GM12878 (cell line): ENCODE measurements at regions not wholly inside any gene's neighbourhood (a gene's known extent, or its start where the extent isn't known, plus 50 kb on each side); places are given as distances from the start of the nearest gene placed in this dataset.

Source experiments
- ATAC-seq: fragments of 200-7000 bp; cut with Tn5 transposase; 3 replicates; pipeline ENCODE4 v1.9.1; 2020; ENCODE audit warnings: mild to moderate bottlenecking, moderate library complexity
- BruUV-seq: library from RNA; stranded (reverse); fragments of 400-500 nt; replicated peaks from 2 replicates; lab custom pipeline; 2021; lab: Mats Ljungman, UMichigan
- CTCF ChIA-PET: fragments of 300-600 bp; sonication (Branson Sonifier 250); formaldehyde crosslinking; extraction: SDS; loops from one replicate; lab custom pipeline; 2021; ENCODE audit warnings: inconsistent platforms; lab: Yijun Ruan, JAX
- POLR2A ChIA-PET: fragments of 350-600 bp; formaldehyde crosslinking; extraction: SDS; loops from one replicate; lab custom pipeline; 2021; ENCODE audit warnings: inconsistent platforms; lab: Charles Lee
- RAD21 ChIA-PET: fragments of 300-600 bp; sonication (Branson Sonifier 250); formaldehyde crosslinking; loops from one replicate; lab custom pipeline; 2023; ENCODE audit warnings: antibody characterized with exemption; ENCODE audit not compliant: unreplicated experiment; lab: Charles Lee
- SMC1A ChIA-PET: fragments of 300-600 bp; sonication (Branson Sonifier 250); formaldehyde crosslinking; loops from one replicate; lab custom pipeline; 2023; ENCODE audit not compliant: unreplicated experiment, uncharacterized antibody; lab: Charles Lee
- DNase-seq: peaks from one replicate; pipeline ENCODE4 v3.0.0-alpha.2; 2011; ENCODE audit warnings: low read depth, low spot score
- FAIRE-seq: peaks from 3 replicates; lab custom pipeline; 2011; peaks lifted over from hg19 to GRCh38; lab: Jason Lieb, UNC
- H2AFZ ChIP-seq: 2 replicates; pipeline ENCODE4 v1.6.0; 2011; ENCODE audit warnings: low read depth, low read length, control low read depth; ENCODE audit not compliant: control insufficient read depth
- H3K27ac ChIP-seq: 2 replicates; pipeline ENCODE4 v1.5.1; 2011; ENCODE audit warnings: control low read depth; ENCODE audit not compliant: control insufficient read depth, insufficient read depth
- H3K27me3 ChIP-seq, 2 experiments: replicated peaks in 1 of 2; 2 replicates each; pipeline versions ENCODE4 v1.6.0 to v1.6.1; 2011; ENCODE audit warnings: low read length in 1 of 2; ENCODE audit not compliant: control insufficient read depth in 2 of 2, insufficient read depth in 2 of 2
- H3K36me3 ChIP-seq, 2 experiments: 2 replicates each; pipeline ENCODE4 v1.5.1; 2011; ENCODE audit warnings: low read length in 1 of 2; ENCODE audit not compliant: control insufficient read depth in 2 of 2, insufficient read depth in 2 of 2
- H3K4me1 ChIP-seq: 2 replicates; pipeline ENCODE4 v1.6.1; 2011; ENCODE audit warnings: mild to moderate bottlenecking, low read length, moderate library complexity, mixed read lengths; ENCODE audit not compliant: control insufficient read depth, insufficient read depth
- H3K4me2 ChIP-seq: 2 replicates; pipeline ENCODE4 v1.6.0; 2011; ENCODE audit warnings: control low read depth; ENCODE audit not compliant: control insufficient read depth, insufficient read depth
- H3K4me3 ChIP-seq: fragments of 200-600 bp; sonication (generic); 2 replicates; pipeline ENCODE4 v1.5.1; 2016
- H3K79me2 ChIP-seq: 2 replicates; pipeline ENCODE4 v1.6.0; 2011; ENCODE audit warnings: low read length; ENCODE audit not compliant: control insufficient read depth, insufficient read depth
- H3K9ac ChIP-seq: 2 replicates; pipeline ENCODE4 v1.8.0; 2011; ENCODE audit warnings: low read length, control low read depth, mixed read lengths; ENCODE audit not compliant: control insufficient read depth, insufficient read depth
- H3K9me3 ChIP-seq: replicated peaks from 3 replicates; pipeline ENCODE4 v1.5.1; 2011; ENCODE audit warnings: mild to moderate bottlenecking, low read length; ENCODE audit not compliant: control insufficient read depth, insufficient read depth
- H4K20me1 ChIP-seq: 2 replicates; pipeline ENCODE4 v1.6.0; 2011; ENCODE audit not compliant: control insufficient read depth, insufficient read depth
- BCL11A ChIP-seq: IDR thresholded peaks from 2 replicates; pipeline ENCODE4 v1.6.1; 2011; ENCODE audit warnings: low read depth, low read length
- BRCA1 ChIP-seq: IDR thresholded peaks from 2 replicates; pipeline ENCODE4 v1.6.1; 2011; ENCODE audit warnings: low read depth, low read length, improper control_type of control experiment
- CHD4 ChIP-seq: fragments of 200-600 bp; sonication (generic); IDR thresholded peaks from 2 replicates; pipeline ENCODE4 v1.6.1; 2016; ENCODE audit warnings: mild to moderate bottlenecking
- CREB1 ChIP-seq: IDR thresholded peaks from 2 replicates; pipeline ENCODE4 v1.6.1; 2012; ENCODE audit warnings: low read depth, mild to moderate bottlenecking, inconsistent platforms
- EGR1 ChIP-seq, 2 experiments: IDR thresholded peaks; 1 replicate in 1 of 2; 2 replicates in 1 of 2; pipeline ENCODE4 v1.6.1; 2011 to 2012; ENCODE audit warnings: low read depth in 2 of 2, low read length in 2 of 2, borderline replicate concordance in 1 of 2, mild to moderate bottlenecking in 1 of 2, moderate library complexity in 1 of 2
- EP300 ChIP-seq, 2 experiments: fragments of 150-350 bp in 1 of 2; IDR thresholded peaks; 2 replicates each; pipeline ENCODE4 v1.6.1; 2011 to 2012; ENCODE audit warnings: low read depth in 2 of 2, low read length in 2 of 2, borderline replicate concordance in 1 of 2, improper control_type of control experiment in 1 of 2, inconsistent platforms in 1 of 2; ENCODE audit not compliant: control insufficient read depth in 1 of 2
- HDGF ChIP-seq: fragments of 450-650 bp; IDR thresholded peaks from 2 replicates; pipeline ENCODE4 v1.6.1; 2016; ENCODE audit warnings: antibody characterized with exemption
- HSF1 ChIP-seq: fragments of 150-350 bp; IDR thresholded peaks from 2 replicates; pipeline ENCODE4 v1.6.1; 2014; ENCODE audit warnings: mild to moderate bottlenecking, low read depth, low read length
- IKZF1 ChIP-seq: fragments of 450-650 bp; conservative IDR thresholded peaks from 2 replicates; pipeline ENCODE4 v1.6.1; 2017; ENCODE audit warnings: antibody characterized with exemption, mild to moderate bottlenecking
- LARP7 ChIP-seq: fragments of 450-650 bp; IDR thresholded peaks from 2 replicates; pipeline ENCODE4 v1.6.1; 2017; ENCODE audit warnings: mild to moderate bottlenecking
- MAX ChIP-seq: IDR thresholded peaks from 2 replicates; pipeline ENCODE4 v1.6.1; 2012; ENCODE audit warnings: low read depth, low read length, improper control_type of control experiment
- NR2C2 ChIP-seq: IDR thresholded peaks from 2 replicates; pipeline ENCODE4 v1.6.1; 2011; ENCODE audit warnings: borderline replicate concordance, low read depth; ENCODE audit not compliant: control insufficient read depth, insufficient read length
- RB1 ChIP-seq: fragments of 450-650 bp; formaldehyde crosslinking; IDR thresholded peaks from 2 replicates; pipeline ENCODE4 v1.6.1; 2017; ENCODE audit warnings: mild to moderate bottlenecking, borderline replicate concordance
- REST ChIP-seq: IDR thresholded peaks from 2 replicates; pipeline ENCODE4 v1.6.1; 2012; ENCODE audit warnings: mild to moderate bottlenecking, low read depth, low read length
- SPI1 ChIP-seq: IDR thresholded peaks from 2 replicates; pipeline ENCODE4 v1.6.1; 2011; ENCODE audit warnings: low read depth, mild to moderate bottlenecking, low read length, moderate library complexity, borderline replicate concordance; ENCODE audit not compliant: insufficient read depth
- SUZ12 ChIP-seq: fragments of 200-600 bp; sonication (generic); IDR thresholded peaks from one replicate; pipeline ENCODE4 v1.6.1; 2018; ENCODE audit warnings: antibody characterized with exemption, mild to moderate bottlenecking; ENCODE audit not compliant: unreplicated experiment
- ZBTB11 ChIP-seq: fragments of 450-650 bp; formaldehyde crosslinking; IDR thresholded peaks from 2 replicates; pipeline ENCODE4 v1.5.0; 2022; ENCODE audit warnings: mild to moderate bottlenecking, missing genetic modification characterization
- ZNF217 ChIP-seq: fragments of 450-650 bp; IDR thresholded peaks from 2 replicates; pipeline ENCODE4 v1.6.1; 2017; ENCODE audit warnings: antibody characterized with exemption, mild to moderate bottlenecking
- WGBS: methylation state at CpG from one replicate; pipeline ENCODE4 v1.1.6; 2016; ENCODE audit warnings: low lambda C conversion rate; ENCODE audit not compliant: insufficient replicate concordance, insufficient coverage; ENCODE audit errors: missing lambda C conversion rate; 5-methylcytosine and 5-hydroxymethylcytosine counted together
- in situ Hi-C: fragments of 300-500 bp; cut with MboI; formaldehyde crosslinking; loops from 9 replicates; pipeline ENCODE4 v1.14.3; 2018; ENCODE audit warnings: mixed read lengths
- intact Hi-C: fragments of 100-400 bp; cut with micrococcal nuclease; formaldehyde crosslinking; loops from one replicate; pipeline ENCODE4 v1.14.2; 2022; ENCODE audit not compliant: unreplicated experiment

GRCh38 chr4:24108567-24108966 lies 218.7 kb upstream of the PPARGC1A start:
- Histone ChIP-seq H3K4me2 (no peak overlapping the region), H3K4me3 (no peak overlapping the region), H3K79me2 (no peaks in the 10 kb centered on the region), H2AFZ (no peak overlapping the region), H3K9me3 (no peaks in the 10 kb centered on the region), H3K4me1 (no peaks in the 10 kb centered on the region), H3K27me3 (no peaks in the 10 kb centered on the region), H4K20me1 (no peaks in the 10 kb centered on the region), H3K27ac (no peak overlapping the region), H3K9ac (no peak overlapping the region), H3K36me3 (no peaks in the 10 kb centered on the region)
- ATAC-seq (no peak), DNase-seq (no peak), FAIRE-seq (no peak)
- 47% methylated on average over 2 of the region's 2 CpGs for WGBS
- CTCF ChIA-PET: no interaction called here
- in situ Hi-C loops (no loop called here), intact Hi-C loops (no loop called here)
- SMC1A ChIA-PET: no interaction called here
- POLR2A ChIA-PET: no interaction called here
- RAD21 ChIA-PET: no interaction called here
- no TSS peak for BruUV-seq
- TF ChIP-seq SPI1: no peak
- no peak for TF ChIP-seq BRCA1
- TF ChIP-seq MAX: no peak
- TF ChIP-seq SUZ12: no peak
- TF ChIP-seq BCL11A: no peak
- no peak for TF ChIP-seq HDGF
- no peak for TF ChIP-seq ZNF217
- TF ChIP-seq RB1: no peak
- no peak for TF ChIP-seq EP300 (IDR thresholded peaks at IDR 0.05; ENCODE audit: borderline replicate concordance in 1 of 2, control insufficient read depth in 1 of 2, low read depth in 2 of 2, low read length in 2 of 2)
- no peak for TF ChIP-seq IKZF1
- no peak for TF ChIP-seq HSF1
- TF ChIP-seq EGR1 (IDR thresholded peaks at IDR 0.05; ENCODE audit: borderline replicate concordance in 1 of 2, low read depth in 2 of 2, low read length in 2 of 2): no peak
- no peak for TF ChIP-seq NR2C2
- no peak for TF ChIP-seq ZBTB11 (CRISPR knock-in tag)
- no peak for TF ChIP-seq LARP7
- TF ChIP-seq CHD4: no peak
- TF ChIP-seq CREB1: no peak
- TF ChIP-seq REST: no peak
